ENCODE measurements at regions not wholly inside any gene's neighbourhood (a gene's known extent, or its start where the extent isn't known, plus 50 kb on each side); places are given as distances from the start of the nearest gene placed in this dataset.
"Not testable (repeated sequence)": the region's sequence is repeated elsewhere in the genome, so short reads cannot be mapped to it uniquely, and the experiment has no call there.

- DNase-seq (ENCODE audit: low spot score) = no peak
Measured at GRCh38 chr11:57917632-57918031, 106.0 kb upstream of the OR9Q1 start.

- no peak for DNase-seq (ENCODE audit: low spot score)
Measured at GRCh38 chr11:57920971-57921370, 102.7 kb upstream of the OR9Q1 start.

- DNase-seq (ENCODE audit: low spot score) = no peak
Measured at GRCh38 chr11:57932105-57932504, 91.6 kb upstream of the OR9Q1 start.

GRCh38 chr11:57935402-57936049 is 88.2 kb upstream of the OR9Q1 start:
- no peak for DNase-seq (ENCODE audit: low spot score)

GRCh38 chr11:57936050-57936418 is 87.6 kb upstream of the OR9Q1 start:
- no peak for DNase-seq (ENCODE audit: low spot score)

- DNase-seq (ENCODE audit: low spot score) = no peak
Measured at GRCh38 chr11:57937431-57937830, 86.2 kb upstream of the OR9Q1 start.

- no peak for DNase-seq (ENCODE audit: low spot score)
Measured at GRCh38 chr11:57938351-57938750, 85.3 kb upstream of the OR9Q1 start.

- DNase-seq (ENCODE audit: low spot score) = no peak
Measured at GRCh38 chr11:57940044-57940756, 83.5 kb upstream of the OR9Q1 start.

GRCh38 chr11:57941875-57942274 is 81.8 kb upstream of the OR9Q1 start:
- DNase-seq (ENCODE audit: low spot score) = no peak

GRCh38 chr11:57942808-57943207 is 80.9 kb upstream of the OR9Q1 start:
- no peak for DNase-seq (ENCODE audit: low spot score)

- not testable (repeated sequence) for DNase-seq (ENCODE audit: low spot score)
Measured at GRCh38 chr11:57943766-57944165, 79.9 kb upstream of the OR9Q1 start.

- no peak for DNase-seq (ENCODE audit: low spot score)
Measured at GRCh38 chr11:57946628-57947027, 77.1 kb upstream of the OR9Q1 start.

- no peak for DNase-seq (ENCODE audit: low spot score)
Measured at GRCh38 chr11:57964660-57965059, 59.0 kb upstream of the OR9Q1 start.

- DNase-seq (ENCODE audit: low spot score) = no peak
Measured at GRCh38 chr11:57971272-57972012, 52.2 kb upstream of the OR9Q1 start.

GRCh38 chr11:57972013-57972367 is 51.7 kb upstream of the OR9Q1 start:
- no peak for DNase-seq (ENCODE audit: low spot score)
